ENCODE measurements at regions not wholly inside any gene's neighbourhood (a gene's known extent, or its start where the extent isn't known, plus 50 kb on each side); places are given as distances from the start of the nearest gene placed in this dataset.
"Not testable (repeated sequence)": the region's sequence is repeated elsewhere in the genome, so short reads cannot be mapped to it uniquely, and the experiment has no call there.

- no peak for DNase-seq (ENCODE audit: low read depth in 2 of 2)
These were observed 405.6 kb downstream of the RAB38 start for GRCh38 chr11:87769661-87770060.

DNA sequence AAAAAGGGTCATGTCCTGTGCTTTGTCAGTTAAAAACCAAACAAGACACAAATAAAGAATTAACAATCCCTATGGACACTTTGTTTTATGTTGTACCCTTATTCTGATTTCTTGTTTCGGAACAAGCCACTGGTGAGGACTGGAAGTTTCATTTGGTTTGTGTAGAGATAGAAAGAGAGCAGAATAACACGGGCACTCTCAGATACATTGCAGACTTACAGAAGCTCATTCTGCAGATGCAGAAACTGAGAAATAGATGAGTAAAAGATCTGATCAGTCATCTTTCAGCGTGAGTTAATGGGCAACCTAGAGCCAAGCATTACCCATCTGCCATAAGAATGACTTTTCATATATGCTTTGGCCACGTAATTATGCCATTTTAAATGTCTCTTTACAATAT lies 407.6 kb downstream of the RAB38 start:
- DNase-seq (ENCODE audit: low read depth in 2 of 2) = no peak

DNA sequence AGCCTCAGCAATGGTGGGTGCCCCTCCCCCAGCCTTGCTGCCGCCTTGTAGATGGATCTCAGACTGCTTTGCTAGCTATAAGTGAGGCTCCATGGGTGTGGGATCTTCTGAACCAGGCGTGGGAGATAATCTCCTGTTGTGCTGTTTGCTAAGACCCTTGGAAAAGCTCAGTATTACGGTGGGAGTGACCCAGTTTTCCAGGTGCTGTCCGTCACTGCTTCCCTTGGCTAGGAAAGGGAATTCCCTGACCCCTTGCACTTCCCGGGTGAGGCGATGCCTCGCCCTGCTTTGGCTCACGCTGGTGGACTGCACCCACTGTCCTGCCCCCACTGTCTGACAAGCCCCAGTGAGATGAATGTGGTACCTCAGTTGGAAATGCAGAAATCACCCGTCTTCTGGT lies 411.2 kb downstream of the RAB38 start:
- DNase-seq (ENCODE audit: low read depth in 2 of 2) = not testable (repeated sequence)

- DNase-seq (ENCODE audit: low read depth in 2 of 2) = no peak
These were observed 420.6 kb downstream of the RAB38 start for GRCh38 chr11:87754685-87755084.

GRCh38 chr11:87753143-87753542 lies 422.1 kb downstream of the RAB38 start:
- DNase-seq (ENCODE audit: low read depth in 2 of 2) = no peak

- DNase-seq (ENCODE audit: low read depth in 2 of 2) = no peak
These were observed 432.2 kb downstream of the RAB38 start for GRCh38 chr11:87743007-87743406.

- DNase-seq (ENCODE audit: low read depth in 2 of 2) = no peak
These were observed 434.3 kb downstream of the RAB38 start for GRCh38 chr11:87740968-87741367.

GRCh38 chr11:87740451-87740850 lies 434.8 kb downstream of the RAB38 start:
- DNase-seq (ENCODE audit: low read depth in 2 of 2) = no peak

DNA sequence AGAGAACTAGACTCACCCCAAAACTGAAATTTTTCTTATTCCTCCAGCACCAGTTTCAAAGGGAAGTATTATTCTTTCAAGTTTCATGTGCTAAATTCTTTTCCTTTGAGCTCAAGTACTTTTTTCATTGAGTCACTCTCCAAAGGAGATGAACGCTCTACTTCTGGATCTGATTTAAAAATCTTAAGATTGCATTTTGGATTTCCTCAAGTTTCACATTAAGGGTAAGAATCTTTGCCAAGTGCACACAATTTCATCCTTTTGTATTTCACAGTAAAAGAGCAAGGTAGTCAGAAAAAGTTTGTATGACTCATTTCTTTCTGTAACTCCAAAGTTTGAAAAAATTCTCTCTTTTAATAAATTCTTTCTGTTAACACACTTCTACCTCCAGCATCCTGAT lies 435.5 kb downstream of the RAB38 start:
- no peak for DNase-seq (ENCODE audit: low read depth in 2 of 2)

DNA sequence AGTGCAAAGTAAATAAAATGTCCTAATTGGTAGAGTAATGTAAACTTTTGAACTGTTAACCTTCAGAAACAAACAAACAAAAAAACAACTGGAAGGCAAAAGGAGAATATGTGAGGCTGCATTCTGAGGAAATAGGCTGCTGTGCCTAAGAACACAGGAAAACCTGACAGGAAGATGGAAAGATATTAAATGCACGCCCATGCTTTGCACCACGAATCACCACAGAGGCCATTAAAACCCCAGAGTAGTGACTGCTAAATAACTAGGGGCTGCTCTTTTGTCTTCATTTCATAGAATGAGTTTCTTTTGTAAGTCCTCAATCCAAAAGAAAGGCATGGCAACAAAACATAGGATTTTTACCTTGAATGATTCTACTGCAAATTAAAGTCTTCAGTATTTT lies 436.0 kb downstream of the RAB38 start:
- DNase-seq (ENCODE audit: low read depth in 2 of 2) = no peak

DNA sequence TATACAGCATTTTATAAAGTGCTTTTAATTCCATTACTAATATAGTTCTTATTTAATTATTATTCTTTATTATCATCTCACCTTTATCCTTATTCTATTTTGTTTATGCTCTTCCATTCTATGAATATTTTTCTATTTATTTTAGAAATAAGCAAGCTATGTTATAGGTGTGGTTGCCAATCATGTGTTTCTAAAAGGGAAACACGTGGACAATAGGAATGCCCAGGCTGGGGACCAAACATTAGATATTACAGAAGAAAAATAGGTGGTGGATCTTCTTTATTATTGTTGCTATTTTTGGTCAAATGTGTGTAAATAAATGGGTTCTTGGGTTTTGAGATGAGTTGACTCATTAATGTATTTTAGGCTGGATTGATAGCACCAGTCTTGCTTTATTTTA lies 438.3 kb downstream of the RAB38 start:
- DNase-seq (ENCODE audit: low read depth in 2 of 2) = no peak

DNA sequence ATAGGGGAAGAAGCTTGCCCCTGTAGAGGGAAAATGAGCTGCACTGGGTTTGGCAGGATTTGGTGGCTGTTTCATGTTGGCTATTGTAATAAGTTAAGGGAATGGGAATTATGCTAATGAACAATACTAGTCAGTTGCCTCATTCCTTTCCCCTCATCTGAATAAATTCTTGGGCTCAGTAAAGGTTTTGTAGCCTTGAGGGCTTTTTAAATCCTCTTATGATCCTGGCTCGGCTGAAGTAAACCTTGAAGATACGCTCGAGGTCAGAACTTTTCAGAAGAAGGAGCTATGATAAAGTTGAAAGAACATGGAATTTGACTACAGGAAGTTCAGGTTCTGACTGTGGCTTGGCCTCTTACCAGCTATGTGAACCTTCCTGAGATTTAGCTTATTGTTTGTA lies 448.7 kb downstream of the RAB38 start:
- DNase-seq (ENCODE audit: low read depth in 2 of 2) = no peak

DNA sequence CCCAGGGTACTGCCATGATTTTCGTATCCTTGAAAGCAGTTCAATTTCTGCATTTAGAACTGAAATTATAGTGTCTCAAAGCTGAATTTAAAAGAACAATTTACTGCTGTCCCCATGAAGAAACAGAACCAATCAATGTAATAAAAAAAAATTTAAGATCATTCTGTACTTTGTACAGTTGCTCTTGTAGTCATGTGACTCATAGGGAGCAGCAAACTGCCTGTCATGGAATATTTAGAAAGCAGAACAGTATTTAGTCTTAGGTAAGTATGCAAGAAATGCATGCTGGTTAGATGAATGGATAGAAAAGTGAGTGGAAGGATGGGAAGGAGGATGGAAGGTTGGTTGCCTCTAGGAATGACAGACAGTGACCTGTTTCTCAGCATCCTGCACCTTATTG lies 450.9 kb downstream of the RAB38 start:
- DNase-seq (ENCODE audit: low read depth in 2 of 2) = no peak

- DNase-seq (ENCODE audit: low read depth in 2 of 2) = peak; percentile 4 to 20
These were observed 452.3 kb downstream of the RAB38 start for GRCh38 chr11:87722756-87723565.

- DNase-seq (ENCODE audit: low read depth in 2 of 2) = no peak
These were observed 455.7 kb downstream of the RAB38 start for GRCh38 chr11:87719326-87720073.

DNA sequence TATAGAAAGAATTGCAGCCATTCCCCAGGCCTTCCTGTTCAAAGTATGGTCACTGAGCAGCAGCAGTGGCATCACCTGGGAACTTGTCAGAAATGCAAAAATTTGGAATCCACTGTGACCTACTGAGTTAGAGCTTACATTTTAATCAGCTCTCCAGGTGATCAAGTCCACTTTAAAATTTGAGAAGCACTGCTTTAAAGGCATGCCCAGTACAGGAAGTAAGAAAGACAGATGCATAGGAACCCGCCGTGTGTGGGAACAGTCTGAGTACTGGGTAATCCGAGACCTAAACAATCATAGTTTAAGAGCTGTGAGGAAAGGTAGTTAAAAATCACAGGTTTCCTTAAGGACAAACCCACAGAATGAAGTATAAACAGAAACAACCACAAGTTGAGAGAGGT lies 462.4 kb downstream of the RAB38 start:
- DNase-seq (ENCODE audit: low read depth in 2 of 2) = no peak

DNA sequence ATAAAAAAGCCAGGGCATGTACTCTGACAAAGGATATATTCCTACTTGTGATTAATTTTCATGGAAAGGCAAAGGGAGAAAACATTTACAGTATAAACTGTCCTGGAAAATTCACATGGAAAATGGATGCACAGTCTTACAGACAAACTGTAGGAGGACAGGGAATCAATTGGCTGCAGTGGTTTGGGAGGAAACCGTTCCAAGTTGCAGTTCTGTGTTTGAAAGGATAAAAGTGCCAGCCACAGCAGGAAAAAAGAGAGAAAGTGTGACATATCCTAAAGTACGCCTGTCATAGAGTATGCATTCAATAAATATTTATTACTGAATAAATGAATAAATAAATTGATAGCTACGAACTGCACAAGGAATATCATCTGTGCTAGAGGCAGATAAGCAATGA lies 462.9 kb downstream of the RAB38 start:
- DNase-seq (ENCODE audit: low read depth in 2 of 2) = no peak

DNA sequence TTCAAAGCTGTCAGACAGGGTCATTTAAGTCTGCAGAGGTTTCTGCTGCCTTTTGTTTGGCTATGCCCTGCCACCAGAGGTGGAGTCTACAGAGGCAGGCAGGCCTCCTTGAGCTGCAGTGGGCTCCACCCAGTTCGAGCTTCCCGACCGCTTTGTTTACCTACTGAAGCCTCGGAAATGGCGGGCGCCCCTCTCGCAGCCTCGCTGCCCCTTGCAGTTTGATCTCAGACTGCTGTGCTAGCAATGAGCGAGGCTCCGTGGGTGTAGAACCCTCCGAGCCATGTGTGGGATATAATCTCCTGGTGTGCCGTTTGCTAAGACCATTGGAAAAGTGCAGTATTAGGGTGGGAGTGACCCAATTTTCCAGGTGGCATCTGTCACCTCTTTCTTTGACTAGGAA lies 471.7 kb downstream of the RAB38 start:
- not testable (repeated sequence) for DNase-seq (ENCODE audit: low read depth in 2 of 2)

- no peak for DNase-seq (ENCODE audit: low read depth in 2 of 2)
These were observed 499.2 kb downstream of the RAB38 start for GRCh38 chr11:87675993-87676392.

DNA sequence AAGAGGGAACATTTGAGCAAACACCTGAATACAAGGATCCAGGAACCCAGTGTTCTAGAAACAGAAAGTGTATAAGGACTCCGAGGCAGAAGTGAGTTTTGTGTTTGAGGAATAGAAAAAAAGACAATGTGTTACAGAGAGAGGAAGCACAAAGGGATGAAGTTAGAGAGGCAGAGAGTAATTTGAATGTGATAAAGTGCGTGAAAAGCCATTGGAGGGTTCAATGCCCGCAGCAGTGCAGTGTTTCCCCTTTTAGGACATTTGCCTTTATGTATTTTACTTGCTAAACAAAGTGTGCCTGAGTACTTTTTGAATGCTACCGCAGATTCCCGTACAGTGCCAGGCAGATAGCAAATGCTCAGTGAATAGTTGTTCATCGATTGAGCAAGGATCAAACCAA lies 508.5 kb downstream of the RAB38 start:
- no peak for DNase-seq (ENCODE audit: low read depth in 2 of 2)

- DNase-seq (ENCODE audit: low read depth in 2 of 2) = no peak
These were observed 513.0 kb downstream of the RAB38 start for GRCh38 chr11:87662287-87662686.

GRCh38 chr11:87660926-87661660 lies 514.1 kb downstream of the RAB38 start:
- no peak for DNase-seq (ENCODE audit: low read depth in 2 of 2)

All from dermis microvascular lymphatic vessel endothelial cell (primary cell).